ENCODE measurements at regions not wholly inside any gene's neighbourhood (a gene's known extent, or its start where the extent isn't known, plus 50 kb on each side); places are given as distances from the start of the nearest gene placed in this dataset.

DNA sequence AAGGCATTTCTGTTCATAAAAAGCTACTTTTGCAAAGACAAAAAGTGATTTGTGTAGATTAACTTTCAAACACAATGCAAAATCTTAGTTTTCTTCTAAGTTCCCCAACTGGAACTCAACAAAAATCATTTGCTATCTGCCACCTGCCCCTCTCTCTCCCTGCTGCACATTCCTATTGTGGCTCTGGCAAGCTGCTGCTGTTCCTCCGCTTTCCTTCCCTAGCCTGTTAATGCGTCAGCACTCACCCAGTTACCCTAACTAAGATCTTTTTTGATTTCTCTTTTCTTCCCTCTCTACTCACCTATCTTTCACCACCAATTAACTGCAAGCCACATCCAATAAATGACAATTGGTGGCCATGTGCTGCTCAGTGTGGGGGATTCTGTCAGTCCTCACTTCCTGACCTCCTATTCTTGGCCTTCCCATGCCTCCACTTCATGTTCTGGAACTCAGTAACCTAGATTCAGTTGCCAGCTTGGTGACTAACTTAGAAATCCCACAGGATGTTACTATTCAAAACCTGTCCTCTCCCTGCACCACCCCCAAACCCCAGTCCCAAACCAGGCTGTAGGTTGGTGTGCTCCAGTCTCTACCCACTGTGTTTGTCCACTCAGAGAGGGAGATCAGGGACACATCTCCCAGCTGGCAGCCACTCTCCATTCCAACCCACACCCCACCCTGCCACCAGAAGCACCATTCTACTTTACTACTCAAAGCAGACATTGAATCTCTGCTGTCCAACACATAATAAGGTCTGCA, 140.2 kb upstream of the CTTNBP2 start:
- DNase-seq (ENCODE audit: low read depth in 4 of 4, low spot score in 2 of 4) = no peak

DNA sequence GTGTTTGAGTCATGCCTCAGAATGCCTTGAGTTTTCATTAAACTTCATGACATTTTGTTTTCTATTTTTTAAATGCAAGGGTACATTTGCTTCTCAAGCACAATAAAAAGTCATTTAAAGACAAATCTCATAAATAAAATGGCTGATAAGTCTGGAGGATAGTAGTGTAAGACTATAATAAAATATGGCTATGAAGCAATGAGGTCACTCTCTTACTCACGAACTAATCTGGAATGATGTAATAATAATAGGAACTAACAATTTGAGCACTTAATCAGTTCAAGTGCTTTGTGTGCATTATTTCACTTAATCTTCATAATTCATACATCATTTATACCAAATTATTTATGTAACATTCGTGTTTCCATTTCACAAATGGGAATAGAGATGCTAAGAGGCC, 149.3 kb upstream of the CTTNBP2 start:
- DNase-seq (ENCODE audit: low read depth in 4 of 4, low spot score in 2 of 4) = no peak

DNA sequence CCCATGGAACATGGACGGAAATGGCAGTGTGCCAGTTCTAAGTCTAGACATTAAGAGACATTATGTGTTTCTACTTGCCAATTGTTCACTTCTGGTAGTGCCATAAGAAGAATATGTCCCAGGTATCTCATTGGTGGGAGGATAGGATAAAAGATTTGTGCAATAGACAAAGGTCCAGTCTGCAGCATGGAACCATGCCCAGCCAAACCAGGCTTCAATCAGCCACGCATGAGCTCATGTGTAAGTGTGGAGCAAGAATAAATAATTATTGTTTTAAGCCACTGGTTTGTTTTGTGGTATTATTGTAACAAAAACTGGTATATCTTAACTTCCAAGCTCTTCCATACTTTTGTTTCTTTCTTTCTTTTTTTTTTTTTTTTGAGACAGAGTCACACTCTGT, 153.6 kb upstream of the CTTNBP2 start:
- DNase-seq (ENCODE audit: low read depth in 4 of 4, low spot score in 2 of 4) = no peak

DNA sequence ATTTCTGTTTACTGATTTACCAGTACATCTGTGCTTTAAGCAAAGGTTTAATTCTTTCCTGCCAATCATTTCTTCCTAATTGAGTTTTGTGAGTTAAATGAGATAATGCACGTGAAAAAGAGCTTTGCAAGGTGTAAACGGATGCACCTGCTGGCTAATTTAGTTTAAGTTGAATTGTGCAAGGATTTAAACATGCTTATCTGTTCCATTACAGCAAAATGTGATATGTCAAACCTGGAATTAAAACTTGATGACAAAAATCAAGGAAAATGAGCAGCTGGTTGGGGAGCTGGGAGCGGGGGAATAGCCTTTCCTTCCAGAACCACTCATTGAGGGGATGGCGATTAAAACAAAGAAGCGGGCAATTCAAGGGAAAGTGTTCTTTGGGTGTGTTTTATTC, 155.0 kb upstream of the CTTNBP2 start:
- no peak for DNase-seq (ENCODE audit: low read depth in 4 of 4, low spot score in 2 of 4)

DNA sequence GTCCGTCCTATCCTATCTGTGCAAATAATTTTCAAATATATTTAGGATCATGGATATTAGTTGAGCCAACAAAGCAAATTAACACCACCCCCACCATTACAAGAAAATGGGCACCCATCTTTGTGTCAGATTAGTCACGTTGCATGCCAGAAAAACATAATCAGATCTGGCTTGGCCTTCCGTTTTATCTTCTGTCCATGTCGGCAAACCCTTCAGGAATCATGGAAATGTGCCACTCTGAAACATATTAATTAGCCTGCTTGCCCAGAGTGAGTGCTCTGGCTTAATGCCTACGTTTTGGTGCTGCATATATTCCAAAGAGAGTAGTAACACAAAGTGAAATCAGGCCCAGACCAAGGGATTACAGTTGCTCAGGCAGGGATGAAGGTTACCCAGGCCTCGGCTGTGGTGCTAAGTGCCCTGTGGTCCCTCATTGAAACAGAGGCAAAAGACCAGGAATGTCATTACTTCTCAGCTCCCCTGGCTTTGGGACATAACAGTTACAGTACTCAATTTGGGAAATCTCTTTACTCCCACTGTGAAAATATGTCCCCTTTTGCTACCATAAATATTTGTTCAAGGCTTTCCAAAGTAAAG, 154.0 kb upstream of the LSM8 start:
- no peak for DNase-seq (ENCODE audit: low read depth in 4 of 4, low spot score in 2 of 4)

DNA sequence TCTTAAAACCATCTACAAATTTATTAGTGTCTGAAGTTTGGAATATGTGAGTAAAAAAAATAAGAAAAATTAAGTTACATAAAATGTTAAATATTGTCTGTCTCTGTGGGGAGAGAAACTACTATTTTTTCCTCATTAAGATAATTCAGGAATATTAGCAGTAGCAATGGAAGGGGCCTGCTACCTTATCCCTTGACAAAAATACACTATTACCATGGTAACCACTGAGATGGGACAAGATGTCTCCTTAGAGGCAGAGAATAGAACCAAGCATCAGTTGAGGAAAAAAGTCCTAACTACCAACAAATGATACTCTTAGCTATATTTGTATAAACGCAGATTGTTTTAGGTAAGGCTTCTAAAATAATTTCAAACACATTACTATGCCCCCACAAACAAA, 150.7 kb upstream of the LSM8 start:
- no peak for DNase-seq (ENCODE audit: low read depth in 4 of 4, low spot score in 2 of 4)

DNA sequence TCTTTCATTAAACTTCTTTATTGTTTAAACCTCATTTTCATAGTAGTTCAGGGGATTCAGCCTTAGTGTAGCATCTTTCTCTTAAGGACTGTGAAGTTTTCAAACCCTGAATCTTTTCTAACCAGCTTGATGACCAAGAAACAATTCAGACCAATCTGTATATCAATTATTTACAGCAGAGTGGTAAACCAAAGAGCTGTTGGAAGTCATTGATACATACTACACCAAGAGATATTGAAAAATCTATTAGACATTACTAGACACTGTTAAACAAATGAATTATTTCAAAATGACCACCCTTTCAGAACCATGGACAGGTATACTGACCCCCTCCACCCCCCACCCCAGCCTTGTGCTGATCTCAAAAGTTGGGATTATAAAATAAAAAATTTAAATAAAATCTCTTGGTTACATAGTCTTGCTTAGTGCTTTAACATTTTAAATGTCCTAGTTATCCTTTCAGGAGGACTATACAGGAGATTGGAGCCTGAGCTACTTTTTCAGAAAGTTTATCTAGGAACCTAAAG, 143.9 kb upstream of the LSM8 start:
- no peak for DNase-seq (ENCODE audit: low read depth in 4 of 4, low spot score in 2 of 4)

DNA sequence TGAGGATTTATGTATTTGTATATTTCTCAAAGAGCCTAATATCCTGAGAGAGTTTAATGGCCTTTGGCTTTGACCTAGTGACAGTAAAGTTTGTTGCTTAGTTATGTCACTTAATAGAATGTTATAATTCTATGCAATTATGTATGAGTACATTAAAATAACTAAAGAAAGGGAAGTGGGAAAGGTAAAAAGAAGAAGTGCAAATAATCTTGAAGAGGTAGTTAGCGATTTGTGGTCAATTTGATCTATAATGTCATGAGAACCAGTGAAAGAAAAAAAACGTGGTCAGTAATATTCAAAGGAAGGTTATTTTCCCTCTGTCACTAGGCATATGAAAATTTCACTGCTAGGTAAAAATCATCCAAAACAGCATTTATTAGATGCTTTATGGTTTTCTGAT, 143.4 kb upstream of the LSM8 start:
- no peak for DNase-seq (ENCODE audit: low read depth in 4 of 4, low spot score in 2 of 4)

DNA sequence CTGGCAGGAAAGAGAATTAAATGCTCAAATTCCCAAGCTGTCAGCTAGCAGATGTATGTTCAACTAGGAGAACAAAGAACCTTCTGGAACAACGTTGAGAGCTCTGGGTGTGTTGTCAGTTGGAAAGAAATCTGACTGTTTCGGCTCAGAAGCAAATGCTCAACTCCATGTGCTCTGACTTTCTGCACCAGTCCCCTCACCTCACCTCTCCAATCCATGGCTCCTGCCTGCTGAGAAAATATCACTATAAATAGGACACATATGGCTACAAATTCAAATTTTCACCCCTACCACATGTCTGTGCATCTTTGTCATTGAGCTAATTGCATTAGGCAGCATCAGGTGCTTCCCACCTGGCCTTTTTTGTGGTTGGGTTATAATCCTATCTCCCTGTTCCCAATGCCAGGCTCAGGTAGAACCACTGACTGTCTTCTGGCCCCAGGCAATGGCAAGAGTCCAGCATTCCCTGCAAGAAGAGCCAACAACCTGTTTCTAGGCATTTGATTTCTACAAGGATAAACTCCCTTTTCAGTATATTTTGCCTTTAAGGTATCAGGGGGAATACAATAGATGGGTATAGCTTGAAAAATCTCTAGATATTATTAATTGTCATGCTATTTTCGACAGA, 142.6 kb upstream of the LSM8 start:
- no peak for DNase-seq (ENCODE audit: low read depth in 4 of 4, low spot score in 2 of 4)

DNA sequence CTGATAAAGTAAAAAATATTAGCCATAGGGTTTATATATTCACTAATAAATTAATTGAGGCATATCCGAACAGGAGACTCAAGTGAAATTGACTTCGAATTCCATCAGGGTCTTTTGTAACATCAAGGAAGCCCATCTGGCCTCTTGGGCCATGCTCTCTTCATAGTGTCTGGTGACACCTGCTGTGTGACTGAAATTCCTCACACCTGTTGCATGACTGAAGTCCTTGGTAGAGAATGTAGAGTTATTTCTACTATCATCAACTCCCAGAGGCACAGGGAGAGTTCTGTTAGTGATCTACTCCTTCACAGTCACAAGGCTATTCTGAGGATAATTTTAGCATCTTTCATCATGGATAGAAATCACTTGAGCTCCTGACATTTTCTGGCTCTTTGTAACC, 138.3 kb upstream of the LSM8 start:
- no peak for DNase-seq (ENCODE audit: low read depth in 4 of 4, low spot score in 2 of 4)

DNA sequence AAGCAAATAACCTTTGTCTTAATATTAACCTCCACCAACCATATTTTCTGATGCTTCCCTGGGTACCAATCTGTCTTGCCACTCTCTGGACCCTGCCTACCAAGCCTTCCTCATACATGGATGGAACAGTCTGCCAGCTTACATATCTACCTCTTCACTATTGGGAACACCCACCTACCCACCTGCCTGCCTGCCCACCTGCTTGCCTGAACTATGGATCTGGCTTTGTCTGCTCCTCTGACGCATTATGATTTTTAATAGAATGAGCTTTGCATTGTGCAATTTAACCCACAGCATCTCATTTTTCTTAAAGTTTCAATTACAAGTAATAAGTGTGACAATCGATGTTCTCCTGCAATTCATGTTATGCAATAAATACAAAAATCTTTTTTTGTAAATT, 137.9 kb upstream of the LSM8 start:
- no peak for DNase-seq (ENCODE audit: low read depth in 4 of 4, low spot score in 2 of 4)

DNA sequence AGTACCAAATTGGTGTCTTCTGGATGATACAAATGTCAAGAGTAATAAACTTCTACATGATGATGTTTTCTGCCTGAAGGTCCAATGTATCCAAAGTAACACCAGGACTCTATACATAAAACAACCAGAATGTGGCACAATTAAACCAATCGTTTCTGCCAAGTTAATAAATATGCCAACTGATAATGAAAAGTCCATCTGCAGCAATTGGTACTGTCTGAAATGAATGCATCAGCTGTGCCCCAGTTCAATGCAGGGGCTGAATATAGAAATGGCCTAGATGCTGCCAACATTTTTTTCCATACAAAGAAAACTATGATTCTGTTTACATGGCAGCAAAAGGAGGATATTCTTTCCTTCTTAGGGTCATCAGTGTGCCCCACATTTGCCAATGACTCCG, 137.2 kb upstream of the LSM8 start:
- DNase-seq (ENCODE audit: low read depth in 4 of 4, low spot score in 2 of 4) = no peak

DNA sequence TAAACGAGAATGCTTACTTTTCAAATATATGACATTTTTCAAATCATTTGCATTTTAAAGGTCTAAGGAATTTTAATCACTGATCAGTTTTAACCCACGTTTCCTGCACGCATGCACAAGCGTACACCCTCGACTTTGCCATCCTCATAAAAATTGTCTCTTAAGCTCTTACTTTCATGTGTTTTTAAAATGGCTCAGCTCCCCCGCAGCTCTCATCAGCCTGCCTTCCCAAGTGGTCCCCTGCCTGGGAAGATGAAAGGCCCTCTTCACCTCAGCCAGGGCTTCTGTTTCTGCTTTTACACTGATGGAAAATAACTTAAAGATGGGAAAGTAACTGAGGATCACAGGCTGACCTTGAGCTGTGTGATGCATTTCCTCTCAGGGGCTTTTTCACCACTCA, 131.6 kb upstream of the LSM8 start:
- DNase-seq (ENCODE audit: low read depth in 4 of 4, low spot score in 2 of 4) = no peak

DNA sequence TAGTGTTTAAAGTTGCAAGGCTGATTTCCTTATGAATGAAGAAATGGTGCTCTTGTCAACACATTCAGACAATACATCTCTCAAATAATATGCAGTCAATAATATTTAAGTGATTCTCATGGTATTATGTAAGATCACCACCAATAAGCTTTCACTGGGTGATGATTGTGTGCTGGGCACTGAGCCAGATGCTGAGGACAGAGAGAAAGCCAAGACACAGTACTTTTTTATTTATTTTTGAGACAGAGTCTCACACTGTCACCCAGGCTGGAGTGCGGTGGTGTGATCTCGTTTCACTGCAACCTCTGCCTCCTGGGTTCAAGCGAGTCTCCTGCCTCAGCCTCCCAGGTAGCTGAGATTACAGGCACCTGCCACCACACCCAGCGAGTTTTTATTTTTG, 130.6 kb upstream of the LSM8 start:
- no peak for DNase-seq (ENCODE audit: low read depth in 4 of 4, low spot score in 2 of 4)

DNA sequence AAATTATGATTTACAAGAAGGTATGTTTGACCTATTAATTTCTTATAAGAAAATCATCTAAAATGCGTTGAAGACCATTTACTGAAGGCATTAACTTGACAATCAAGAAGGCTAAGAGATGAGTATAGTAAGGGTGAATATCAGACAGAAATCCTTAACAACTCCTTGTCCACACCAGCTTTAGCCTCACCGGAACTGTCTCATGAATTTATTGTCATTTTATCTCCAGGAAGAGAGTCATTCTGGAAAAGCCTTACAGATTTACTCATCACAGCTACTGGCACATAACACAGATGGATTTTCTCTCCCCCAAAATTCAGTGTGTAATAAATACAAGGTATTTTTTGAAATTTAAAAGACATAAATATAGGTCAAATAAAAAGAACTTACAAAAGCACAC, 129.4 kb upstream of the LSM8 start:
- DNase-seq (ENCODE audit: low read depth in 4 of 4, low spot score in 2 of 4) = no peak

DNA sequence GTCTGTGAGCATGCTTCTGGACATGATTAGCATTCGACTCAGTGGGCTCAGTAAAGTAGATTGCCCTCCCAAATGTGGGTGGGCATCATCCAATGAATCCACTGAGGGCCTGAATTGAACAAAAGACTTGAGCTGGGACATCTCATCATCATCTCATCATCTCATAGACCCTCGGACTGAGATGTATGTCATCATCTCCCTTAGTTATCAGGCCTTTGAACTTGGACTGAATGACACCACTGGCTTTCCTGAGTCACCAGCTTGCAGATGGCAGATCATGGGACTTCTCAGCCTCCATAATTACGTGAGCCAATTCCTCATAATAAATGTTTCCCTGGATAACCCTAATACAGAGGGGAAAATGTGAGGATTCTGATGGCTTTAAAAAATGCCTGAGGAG, 128.3 kb upstream of the LSM8 start:
- no peak for DNase-seq (ENCODE audit: low read depth in 4 of 4, low spot score in 2 of 4)

DNA sequence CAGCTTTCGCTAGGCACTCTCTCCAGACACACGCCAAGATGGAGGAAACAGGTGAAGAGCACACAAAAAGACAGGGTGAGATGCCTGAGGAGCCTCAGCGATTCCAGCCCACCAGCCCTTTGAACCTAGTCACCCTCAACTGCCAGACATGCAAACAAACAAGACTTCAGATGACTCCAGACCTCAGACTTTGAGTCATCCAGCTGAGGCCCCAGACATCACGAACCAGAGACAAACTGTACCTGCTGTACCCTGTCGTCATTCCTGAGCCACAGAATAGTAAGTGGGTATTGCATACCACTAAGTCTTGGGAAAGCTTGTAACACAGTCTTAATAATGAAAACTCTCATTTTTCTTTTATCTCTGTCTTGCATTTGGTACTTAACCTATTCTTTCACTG, 126.6 kb upstream of the LSM8 start:
- DNase-seq (ENCODE audit: low read depth in 4 of 4, low spot score in 2 of 4) = no peak

DNA sequence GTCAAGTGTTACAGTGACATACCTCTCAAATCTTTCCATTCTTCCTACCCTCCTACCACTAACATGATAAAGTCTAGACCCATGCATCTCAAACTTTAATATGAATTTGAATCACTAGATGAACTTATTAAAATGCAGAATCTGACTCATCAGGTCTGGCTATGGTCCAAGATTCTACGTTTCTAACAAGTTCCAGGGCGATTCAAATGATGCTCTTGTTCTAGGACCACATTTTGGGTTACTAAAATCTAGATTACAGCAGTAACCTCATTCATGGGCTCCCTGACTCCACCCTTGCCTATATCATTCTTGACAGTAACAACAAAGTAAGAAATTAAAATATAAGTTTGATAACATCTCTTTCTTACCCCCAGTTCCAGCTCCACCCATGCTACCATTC, 124.8 kb upstream of the LSM8 start:
- DNase-seq (ENCODE audit: low read depth in 4 of 4, low spot score in 2 of 4) = no peak

DNA sequence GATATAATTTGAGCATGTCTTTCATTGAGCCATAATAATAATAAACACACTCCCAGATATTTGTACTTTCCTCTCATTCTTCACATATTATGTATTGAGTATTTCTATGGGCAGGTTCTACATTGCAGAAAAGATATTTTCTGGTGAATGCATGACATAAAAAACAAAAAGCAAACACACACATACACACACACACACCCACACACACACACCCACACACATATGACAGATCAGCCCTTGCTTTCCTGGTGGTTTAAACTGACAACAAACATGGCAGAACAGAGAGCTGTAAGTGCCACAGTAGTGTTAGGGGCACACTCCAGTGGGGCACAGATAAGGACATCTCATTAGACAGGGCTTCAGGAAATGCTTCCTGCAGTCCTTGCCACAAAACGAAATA, 123.3 kb upstream of the LSM8 start:
- no peak for DNase-seq (ENCODE audit: low read depth in 4 of 4, low spot score in 2 of 4)

DNA sequence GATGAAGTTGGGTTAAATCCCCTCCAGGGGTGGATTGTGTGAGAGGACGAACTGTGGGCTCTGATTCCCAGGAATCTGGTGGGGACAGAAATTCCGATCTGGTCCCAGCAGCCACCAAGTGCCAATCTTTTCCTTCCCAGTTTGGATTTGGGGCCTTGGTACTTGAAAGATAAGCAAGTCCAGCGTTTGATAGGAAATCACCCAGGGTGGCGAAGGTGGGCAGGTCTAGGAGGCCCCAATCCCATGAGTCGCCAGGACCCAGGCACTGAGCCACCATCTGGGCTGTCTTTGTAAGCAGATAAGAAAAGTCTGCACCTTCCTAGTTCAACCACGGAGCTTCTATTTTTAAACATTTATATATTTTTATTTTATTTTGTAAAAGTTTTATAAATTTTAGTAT, 122.6 kb upstream of the LSM8 start:
- DNase-seq (ENCODE audit: low read depth in 4 of 4, low spot score in 2 of 4) = no peak

DNA sequence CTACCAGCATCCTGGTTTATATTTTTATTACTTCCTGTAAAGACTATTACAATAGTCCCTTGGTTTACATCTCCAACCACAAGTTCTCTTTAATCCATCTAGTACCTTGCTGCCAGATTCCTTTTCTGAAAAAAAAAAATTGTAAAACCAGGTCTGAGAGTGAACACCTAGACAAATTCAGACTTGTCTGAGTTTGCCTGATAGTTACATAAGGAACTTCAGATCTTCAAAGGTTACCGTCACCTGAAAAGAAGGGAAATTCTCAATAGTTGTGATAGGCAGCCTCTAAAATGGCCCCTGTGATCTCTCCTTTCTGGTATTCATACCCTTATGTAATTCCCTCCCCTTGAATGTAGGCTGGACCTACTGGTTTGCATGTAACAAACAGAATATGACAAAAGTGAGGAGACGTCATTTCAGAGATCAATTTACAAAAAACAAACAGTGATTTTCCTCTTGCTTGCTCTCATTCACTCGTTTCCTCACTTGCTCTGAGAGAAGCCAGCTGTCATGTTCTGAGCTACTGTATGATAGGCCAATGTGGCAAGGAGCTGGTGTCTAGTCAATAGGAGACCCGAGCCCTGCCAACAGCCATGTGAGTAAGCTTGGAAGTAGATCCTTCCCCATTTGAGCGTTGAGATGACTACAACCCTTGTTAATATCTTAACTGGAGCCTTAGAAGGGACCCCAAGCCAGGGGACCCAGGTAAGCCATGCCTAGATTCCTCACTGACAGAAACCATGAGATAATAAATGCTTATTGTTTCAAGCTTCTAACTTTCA, 110.9 kb upstream of the LSM8 start:
- no peak for DNase-seq (ENCODE audit: low read depth in 4 of 4, low spot score in 2 of 4)
